T-helper 1 cell (primary cell): ENCODE measurements at regions not wholly inside any gene's neighbourhood (a gene's known extent, or its start where the extent isn't known, plus 50 kb on each side); places are given as distances from the start of the nearest gene placed in this dataset.
A peak's percentile ranks its signal among the peaks of the same experiment; 100 is the strongest.

Experiments
- DNase-seq, 5 donors: peaks; one replicate each; pipeline ENCODE4 v3.0.0-alpha.2; 2012 to 2020

DNA sequence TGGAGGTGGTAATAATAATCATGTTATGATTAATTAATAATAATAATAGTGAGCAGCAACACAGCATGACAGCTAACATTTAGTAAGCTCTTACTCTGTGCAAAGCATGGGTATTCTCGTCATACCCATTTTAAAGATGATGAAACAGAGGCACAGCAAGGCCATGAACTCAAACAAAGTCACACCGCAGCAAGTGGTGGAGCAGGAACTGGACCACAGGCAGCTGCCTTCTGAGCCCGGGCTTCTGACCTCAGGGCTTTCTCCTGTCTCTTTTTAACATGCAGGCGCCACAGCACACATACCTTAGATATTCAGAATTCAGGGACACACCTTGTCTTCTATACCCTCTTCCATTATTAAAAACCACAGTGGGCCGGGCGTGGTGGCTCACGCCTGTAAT lies 50.7 kb upstream of the SPATA12 start:
- DNase-seq, result no peak

DNA sequence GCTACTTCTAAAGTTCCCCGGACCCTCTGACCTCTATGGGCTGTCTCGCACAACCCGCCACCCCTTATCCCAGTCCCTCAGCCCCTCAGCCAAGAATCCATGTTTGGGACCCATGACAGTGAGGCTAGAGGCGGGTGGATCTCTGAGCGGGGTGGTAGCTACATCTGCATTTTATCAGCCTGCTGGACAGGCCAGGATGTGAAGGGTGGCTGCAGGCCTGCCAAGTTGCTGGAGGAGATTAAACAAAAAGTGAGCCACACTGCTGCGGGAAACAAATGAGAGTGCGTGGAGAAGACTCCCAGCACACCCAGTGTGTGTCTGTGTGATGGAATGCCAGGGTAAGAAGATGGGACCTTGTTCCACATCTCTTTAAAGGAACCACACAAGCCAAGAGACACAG lies 51.1 kb upstream of the SPATA12 start:
- DNase-seq, result no peak

DNA sequence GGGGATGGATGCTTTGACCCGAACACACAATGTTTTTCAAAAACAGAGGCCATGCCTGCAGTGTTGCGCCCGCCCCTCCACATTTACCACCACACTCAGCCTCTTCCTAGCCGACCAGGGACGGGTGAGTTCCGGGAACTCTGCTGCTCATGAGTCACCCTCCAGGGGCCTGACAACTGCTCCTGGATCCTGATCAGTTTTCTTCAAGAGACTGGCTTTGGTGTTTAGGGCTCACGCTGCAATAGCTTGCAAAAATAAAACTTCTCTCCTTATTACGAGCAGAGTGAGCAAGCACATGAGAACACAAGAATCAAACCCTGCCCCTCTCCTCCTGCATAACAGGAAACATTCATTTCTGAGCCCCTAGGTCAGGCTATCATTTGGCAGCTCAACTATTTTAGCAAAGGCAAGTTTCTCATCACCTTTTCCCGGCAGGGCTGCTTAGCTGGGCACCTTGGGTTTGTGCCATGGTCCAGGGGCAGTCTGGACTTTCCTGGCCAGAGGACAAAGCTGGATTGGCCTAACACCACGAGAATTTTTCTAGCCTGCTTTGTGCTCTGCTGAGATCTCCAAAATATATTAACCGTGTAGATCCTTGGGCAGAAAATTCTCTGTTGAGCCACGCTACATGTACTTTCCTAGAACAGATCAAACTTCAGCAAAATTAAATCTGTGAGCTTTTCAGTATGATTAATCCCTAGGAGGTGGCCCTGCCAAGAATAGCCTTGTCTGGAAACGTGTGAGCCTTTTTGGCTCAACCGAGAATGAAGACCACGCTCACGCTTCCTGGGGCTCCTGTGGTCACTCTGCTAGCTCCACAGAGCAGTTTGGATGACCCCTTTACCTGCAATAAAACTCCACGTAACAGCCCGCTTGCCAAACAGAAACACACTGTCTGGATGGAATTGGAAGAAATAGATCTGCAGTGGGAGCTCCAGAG lies 52.7 kb upstream of the SPATA12 start:
- peak in 1 of 5 donors; percentile 30 for DNase-seq

DNA sequence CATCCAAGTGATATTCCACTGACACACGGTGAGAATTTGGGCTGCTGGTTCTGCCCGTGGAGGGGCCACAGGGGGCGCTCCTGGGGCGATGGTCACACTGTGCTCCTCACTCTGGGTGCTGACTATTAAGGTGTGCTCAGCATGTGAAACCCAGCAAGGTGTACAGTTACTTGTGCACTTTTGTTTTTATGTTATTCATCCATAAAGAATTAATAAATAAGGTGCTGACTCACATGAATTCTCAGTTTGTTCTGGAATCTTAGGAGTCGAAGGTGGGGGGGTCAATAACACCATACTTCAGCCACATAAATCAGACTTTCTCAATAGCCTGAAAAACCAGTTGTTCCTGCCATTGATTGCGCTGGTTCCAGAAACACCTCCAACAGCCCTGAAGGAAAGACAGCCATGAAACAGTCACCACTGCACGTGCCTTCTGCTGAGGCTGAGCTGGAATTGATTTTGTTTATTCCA lies 53.5 kb upstream of the SPATA12 start:
- no peak for DNase-seq

DNA sequence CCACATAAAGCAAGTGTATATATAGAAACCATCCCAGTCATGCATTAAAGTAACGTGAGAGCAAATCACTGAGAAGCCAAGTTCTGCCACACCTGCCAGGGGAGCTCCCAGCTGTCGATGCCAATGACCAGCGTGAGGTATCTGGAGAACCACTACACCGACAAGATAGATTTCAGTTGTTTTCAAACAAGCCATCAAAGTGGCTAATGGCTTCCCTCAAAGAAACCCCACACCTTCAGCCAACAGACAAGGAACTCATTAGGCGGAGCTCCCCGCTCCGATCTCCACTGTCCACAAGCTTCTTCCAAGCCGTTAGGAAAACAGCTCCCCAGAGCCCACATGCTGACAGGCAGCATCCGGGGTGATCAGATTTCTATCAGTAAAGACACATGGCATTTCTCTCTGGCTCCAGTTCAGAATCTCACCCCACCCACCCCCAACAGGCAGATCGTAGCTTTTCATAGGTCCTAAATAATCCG lies 54.2 kb upstream of the SPATA12 start:
- DNase-seq, result no peak

DNA sequence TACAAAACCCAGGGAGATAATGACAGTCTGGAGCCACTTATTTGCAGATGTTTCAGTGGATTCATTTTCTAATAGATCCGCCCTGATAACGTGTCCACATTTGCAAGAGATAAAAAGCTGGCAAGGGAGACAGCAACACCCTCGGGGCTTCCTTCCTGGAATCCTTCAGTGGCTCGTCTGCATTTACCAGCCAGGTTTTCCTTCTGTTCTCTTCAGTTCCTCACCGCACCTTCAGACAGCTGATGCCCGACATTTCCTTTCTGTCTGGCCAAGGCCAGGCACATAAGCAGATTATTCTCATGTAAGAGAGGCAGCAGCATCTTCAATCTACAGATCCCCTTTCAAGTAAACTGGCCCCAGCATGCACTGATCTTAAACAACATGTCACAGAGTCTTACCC lies 56.2 kb upstream of the SPATA12 start:
- no peak for DNase-seq

DNA sequence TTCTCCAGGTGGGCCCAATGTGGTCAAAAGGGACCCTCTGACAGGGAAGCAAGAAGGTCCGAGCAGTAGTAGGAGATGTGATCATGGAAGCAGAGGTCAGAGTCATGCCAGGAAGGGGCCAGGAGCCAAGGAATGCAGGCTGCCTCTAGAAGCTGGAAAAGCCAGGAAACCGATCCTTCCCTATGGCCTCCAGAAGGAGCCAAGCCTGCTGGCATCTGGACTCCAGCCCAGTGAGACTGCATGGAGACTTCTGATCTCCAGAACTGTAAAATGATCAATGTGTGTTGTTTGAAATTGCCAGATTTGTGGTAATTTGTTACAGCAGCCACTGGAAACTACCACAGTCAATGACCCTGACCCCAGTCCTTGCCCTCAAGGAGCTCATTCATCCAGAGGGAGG lies 56.8 kb upstream of the SPATA12 start:
- no peak for DNase-seq

DNA sequence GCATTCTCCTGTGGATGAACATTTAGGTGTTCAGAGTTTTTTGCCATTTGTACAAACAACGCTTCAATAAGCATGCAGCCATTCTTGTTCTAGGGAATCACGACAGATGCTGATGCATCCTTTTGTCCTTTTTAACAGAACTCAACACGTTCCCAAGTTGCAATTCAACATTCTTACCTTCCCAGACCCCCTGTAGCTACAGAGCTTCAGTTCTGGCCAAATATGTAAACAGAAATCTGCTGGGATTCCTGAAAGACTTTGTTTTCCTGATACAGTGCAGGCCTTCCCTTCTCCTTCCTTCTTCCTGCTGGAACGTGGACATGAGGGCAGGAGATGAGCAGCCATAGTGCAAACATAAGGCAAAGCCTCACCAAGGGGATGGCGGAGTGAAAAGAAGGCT lies 59.1 kb upstream of the SPATA12 start:
- DNase-seq, result no peak

DNA sequence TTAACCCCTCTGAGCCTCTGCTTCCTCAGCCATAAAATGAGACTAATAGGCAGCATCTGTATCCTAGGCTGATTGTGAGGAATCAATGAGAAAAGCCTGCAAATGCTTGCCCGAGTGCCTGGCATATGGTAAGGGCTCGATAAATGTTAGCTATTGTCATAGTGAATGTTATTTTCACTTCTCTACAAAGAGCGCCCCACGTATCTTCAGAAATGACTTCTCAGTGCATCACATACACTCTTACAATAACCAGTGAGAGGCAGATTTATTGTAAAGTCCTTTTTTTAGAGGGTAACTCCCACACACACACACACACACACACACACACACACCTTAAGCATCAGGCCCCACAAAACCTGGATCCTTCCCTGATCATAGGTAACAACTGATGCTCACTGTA lies 60.5 kb upstream of the SPATA12 start:
- no peak for DNase-seq

DNA sequence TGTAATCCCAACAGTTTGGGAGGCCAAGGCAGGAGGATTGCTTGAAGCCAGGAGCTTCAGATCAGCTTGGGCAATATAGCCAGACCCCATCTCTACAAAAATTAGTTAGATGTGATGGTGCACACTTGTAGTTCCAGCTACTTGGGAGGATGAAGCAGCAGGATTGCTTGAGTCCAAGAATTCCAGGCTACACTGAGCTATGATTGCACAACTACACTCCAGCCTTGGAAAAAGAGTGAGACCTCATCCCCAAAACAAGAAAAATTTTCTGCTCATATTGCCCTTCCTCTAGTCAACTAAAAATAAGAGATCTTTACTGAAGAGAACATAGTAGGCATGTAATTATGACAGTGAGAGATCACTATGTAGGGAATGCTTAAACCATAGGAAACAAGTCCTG lies 60.9 kb upstream of the SPATA12 start:
- no peak for DNase-seq

DNA sequence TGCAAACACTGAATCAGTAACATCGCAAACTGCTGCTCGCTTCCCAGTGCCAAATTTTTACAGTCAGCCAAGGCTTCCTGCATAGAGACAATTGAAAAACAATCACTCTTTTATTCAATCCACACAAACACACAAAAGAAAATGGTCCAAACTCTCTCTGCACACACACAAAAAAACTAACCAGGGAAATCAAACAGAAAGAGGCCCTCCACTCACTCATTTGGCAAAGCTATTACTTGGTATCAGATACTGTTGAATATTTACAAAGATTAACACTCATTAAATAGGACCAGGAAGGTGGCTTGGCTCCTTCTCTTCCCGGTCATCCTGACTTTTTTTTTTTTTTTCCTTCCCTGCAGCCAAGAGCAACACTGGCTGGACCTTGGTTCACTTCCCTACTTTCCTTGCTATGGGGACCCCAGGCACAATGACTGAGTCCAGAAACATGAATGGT lies 62.4 kb upstream of the SPATA12 start:
- DNase-seq, result no peak

DNA sequence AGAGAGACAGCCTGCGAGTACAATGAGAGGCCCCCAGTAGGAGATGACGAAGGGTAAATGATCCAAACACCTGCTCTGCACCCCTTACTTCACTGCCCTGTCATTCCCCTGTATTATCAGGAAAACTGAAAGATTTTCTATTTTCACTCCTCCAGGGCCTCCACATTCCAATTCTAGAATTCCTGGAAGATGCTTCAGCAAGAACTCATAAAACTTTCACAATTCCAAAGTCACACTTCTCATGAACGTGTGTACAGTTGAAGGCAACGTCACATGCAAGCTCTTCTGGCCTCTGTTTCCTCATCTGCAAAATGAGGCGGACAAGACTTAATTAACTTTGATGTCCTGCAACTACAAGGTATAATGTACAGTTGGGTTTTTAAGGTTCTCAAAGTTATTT lies 62.8 kb upstream of the SPATA12 start:
- DNase-seq, result no peak

DNA sequence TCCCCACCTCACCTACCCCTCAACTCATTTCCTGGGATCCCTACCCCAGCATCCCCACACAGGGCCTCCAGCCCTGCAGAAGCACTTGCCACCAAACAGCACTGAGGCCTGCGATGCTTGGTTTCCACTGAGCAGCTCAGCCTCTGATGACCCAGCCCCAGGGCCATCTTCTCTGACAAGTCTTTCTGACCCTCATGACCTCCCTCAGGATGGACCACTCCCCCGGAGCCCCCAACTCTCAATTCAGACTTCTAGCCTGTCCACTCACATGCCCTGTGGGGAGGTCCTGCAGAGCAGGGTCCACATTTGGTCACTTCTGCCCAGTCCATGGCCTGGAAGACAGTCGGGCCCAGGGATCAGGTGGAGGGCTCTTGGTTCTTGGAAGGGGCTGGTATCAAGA lies 63.4 kb upstream of the SPATA12 start:
- DNase-seq, result no peak

DNA sequence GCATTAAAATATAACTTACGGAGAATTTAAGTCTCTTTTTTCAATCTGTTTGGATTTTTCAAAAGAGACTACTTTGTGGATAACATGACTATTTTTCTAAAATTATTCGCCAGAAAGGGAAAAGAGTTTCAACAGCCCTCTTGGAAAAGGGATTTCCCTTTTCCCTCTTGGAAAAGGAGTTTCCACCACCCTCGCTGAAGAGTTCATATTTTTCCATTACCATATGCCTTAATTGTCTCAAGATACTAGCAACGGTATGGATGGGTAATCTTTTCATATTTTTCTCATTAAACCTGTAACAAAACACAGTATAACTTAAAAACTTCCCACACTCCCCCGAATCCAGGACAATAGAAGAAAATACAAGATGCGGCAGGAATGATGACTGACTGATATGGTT lies 66.1 kb upstream of the SPATA12 start:
- no peak for DNase-seq

DNA sequence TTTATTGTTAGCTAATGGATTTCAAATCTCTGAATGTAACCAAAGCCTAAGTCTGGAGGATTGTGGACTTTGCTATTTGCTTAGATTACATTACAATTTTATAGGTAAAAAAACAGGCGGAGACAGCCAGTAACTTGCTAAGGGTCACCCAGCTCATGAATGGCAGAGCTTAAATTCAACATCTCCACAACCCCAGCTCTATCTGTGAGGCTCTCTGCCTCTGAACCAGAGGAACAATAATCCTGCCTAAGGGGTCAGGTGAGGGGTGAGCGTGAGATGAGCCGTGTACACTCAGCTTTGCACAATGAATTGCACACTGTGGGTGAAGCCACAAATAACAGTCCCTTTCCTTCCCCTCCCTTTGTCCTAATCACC lies 69.8 kb upstream of the SPATA12 start:
- no peak for DNase-seq

DNA sequence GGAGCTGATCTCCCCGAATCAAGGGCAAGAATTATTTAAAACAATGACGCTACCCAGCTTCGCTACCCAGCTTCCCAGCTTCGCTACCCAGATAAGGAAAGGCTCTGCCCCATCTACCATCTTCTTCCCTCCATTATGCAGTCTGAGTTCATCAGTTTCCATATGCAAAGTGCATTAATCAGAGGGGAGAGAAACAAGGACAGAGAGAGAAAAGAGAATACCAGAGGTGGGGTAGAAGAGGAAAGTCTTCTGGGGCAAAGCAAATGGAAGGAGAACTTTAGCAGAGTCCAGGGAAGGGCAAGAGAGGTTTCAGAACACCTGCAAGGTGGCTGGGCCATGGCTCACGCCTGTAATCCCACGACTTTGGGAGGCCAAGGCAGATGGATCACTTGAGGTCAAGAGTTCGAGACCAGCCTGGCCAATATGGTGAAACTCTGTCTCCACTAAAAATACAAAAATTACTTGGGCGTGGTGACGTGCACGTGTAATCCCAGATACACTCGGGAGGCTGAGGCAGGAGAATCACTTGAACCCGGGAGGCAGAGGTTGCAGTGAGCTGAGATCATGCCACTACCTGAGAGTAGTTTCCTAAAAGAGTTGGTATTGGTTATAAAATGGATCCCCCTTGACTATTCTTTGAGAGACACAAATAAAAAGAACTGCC lies 70.4 kb upstream of the SPATA12 start:
- no peak for DNase-seq

DNA sequence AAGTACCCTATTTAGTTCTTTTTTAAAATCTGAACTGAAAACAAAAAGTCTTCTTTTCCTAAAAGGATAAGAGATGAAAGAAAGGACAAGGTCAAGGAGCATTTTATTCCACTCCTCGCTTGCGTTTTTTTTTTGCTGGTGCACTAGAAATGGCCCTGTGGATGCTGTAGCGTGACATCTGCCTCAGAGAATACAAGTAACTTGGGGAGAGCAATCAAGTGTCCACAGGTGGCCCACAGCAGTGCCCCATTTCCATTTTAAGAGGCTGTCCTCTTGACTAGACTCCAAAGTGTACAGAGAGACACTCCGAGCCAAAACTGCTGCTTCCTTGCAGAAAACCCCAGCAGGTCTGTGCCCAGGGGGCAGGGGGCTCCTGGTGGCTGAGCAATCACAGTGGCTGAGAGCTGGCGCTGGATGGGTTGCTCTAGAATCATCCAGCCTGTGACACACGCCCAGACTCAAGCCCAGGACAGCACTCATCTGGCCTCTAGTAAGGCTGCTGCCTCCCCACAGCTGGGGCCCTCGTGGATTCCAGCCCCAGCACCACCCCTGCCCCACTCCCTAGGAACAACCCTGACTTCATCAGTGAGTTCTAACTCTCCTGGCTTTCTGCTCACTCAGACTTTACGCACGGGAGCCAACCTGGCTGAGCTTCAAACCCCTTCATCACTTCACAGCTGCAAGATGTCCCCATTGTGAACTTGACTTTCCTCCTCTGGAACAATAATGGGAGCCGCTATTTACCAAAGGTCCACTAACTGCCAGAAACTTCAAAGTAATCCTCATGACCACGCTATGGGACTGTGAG lies 71.1 kb upstream of the SPATA12 start:
- no peak for DNase-seq

DNA sequence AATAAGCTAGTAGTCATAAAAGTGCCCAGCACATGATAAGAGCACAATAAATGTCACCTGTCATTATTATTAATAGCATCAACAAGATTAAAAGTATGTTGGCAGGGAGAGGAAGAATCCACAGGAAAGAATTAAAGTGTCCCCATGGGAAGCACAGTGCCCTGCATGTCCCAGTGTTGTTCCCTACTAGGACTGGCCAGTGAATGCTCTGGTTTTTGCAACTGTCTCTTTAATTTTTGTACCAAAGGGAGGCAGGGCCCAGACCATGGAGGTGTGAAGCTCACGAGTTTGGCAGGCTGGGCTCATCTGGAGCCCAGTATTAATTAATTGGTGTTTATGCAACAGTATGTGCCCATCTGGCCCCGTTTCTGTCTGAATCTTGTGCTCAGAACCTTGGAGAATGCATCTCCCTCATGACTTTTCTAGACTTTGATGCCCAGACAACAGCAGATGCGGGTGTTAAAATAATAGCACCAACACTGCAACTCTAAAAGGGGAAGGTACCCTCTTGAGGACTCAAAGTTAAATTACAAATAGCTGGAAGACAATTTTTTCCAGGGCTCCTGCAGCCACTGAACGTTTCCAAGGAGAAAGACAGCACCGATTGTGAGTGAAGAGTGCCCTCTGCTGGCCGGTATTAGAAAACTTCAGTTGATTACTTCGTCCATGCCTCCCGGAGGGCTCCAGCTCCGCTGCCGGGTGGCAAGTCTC lies 71.9 kb upstream of the SPATA12 start:
- peak; percentile 39 to 72 (median 57) for DNase-seq

DNA sequence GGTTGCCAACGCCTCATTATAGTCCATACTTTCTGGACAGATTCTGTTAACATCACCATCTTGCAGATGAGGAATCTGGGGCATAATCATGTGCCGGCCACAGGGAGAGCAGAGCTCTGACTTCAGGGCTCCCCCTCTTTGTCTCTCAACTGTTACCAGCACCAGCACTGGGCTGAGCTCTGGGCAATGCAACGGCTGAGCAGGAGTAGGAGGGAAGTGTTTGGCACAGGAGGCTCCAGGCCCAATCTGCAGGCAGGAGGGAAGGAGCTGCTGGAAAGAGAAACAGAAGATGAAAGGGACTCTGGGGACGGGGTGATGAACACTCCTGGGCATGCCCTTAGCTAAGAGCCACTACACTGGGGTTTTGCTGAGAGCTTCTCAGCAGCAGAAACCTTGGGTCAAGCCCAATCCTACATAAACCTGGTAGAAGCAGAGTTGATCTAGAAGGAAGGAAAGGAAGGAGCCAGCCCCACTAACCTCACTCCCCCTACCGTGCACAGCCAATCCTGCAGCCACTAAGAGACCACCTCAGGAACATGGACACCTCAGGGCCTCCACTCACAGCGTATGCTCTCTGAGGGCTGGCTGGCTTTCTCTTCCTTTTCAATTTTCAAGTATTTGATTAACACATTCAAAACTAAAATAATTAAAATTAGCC lies 73.1 kb upstream of the SPATA12 start:
- DNase-seq, result no peak

DNA sequence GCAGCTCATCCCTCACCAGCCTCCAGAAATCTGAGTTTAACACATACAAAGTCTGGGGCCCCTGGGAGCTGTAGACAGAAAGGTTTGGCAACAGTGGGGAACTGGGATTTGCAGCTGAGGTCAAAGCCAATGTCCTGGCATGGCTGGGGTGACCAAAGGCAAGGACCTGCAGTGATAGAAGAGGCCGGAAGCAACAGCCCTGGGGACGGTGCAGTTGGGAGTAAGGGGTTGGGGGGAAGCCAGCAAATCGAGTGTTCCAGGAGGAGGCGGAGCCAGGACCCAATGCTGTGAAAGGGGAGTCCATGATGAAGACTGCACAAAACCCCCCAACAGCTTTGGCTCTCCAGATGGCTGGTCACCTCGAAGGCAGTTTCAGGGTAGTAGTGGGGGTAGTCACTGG lies 74.1 kb upstream of the SPATA12 start:
- DNase-seq, result no peak

DNA sequence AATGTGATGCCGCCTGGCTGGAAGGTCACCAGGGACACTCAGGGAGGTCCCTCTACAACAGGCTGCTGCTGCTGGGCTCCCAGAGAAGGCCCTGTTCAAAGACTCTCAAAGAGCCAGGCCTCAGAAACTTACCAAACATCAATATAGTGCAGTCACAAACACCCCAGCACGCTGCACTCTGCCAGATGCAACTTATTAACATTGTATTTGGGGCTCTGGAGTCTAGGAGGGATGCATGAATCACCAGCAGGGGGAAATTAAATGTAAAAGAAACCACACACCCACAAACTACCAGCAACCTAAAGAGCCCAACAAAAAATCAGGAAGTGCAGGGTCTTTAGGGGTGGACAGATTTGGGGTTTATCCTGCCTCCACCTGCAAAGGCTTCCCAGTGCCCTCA lies 74.6 kb upstream of the SPATA12 start:
- DNase-seq, result no peak

DNA sequence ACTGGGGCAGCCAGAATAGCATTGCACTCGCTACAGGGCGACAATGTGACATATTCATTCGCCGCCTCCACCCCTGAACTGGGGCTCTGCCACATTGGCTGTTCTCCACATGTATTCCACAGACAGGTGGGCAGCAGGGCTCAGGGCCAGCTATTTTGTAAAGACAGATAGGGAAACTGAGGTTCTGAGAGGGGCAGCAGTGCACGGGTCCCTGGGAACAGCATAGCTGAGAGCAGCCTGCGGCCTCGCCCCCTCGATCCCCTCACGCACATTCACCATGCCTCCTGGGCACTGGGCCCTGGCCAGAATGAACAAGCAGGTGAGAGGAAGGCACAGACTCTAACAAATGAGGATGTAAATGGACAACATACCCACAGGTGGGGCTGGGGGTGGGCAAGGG lies 75.0 kb upstream of the SPATA12 start:
- no peak for DNase-seq
